ENCODE measurements at regions not wholly inside any gene's neighbourhood (a gene's known extent, or its start where the extent isn't known, plus 50 kb on each side); places are given as distances from the start of the nearest gene placed in this dataset.

DNA sequence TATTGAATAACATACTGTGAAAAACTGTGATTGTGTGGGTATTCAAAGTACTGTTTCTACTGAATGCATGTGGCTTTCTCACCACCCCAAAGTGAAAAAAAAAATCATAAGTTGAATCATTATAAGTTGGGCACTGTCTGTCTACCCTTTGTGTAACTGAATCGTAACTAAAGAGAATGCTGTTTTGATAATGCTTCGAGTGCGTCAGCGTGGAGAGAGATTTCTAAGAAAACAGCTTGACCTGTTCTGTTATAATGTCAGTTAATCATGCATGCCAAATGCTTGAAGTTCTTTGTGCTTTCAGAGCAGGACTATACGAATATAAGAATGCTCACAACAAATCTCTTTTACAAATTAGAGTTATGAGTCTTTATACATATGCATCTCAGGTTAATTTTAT is 148.8 kb upstream of the SGCD start:
- ATAC-seq (peak; percentile 77 to 81 (median 80)), DNase-seq (peak in 1 of 5 donors; percentile 20)
- H3K36me3 ChIP-seq = no peaks in the 10 kb centered on the region
- WGBS, 4 donors = 35 to 44% (median 36%) methylated on average over 5 of the region's 5 CpGs
- no peak for TF ChIP-seq POLR2A (IDR thresholded peaks at IDR 0.05)
- TF ChIP-seq, protein P1, sequence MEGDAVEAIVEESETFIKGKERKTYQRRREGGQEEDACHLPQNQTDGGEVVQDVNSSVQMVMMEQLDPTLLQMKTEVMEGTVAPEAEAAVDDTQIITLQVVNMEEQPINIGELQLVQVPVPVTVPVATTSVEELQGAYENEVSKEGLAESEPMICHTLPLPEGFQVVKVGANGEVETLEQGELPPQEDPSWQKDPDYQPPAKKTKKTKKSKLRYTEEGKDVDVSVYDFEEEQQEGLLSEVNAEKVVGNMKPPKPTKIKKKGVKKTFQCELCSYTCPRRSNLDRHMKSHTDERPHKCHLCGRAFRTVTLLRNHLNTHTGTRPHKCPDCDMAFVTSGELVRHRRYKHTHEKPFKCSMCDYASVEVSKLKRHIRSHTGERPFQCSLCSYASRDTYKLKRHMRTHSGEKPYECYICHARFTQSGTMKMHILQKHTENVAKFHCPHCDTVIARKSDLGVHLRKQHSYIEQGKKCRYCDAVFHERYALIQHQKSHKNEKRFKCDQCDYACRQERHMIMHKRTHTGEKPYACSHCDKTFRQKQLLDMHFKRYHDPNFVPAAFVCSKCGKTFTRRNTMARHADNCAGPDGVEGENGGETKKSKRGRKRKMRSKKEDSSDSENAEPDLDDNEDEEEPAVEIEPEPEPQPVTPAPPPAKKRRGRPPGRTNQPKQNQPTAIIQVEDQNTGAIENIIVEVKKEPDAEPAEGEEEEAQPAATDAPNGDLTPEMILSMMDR (IDR thresholded peaks at IDR 0.05) = no peak
- intact Hi-C loops (cut with DNase I) = loop anchor here in 1 of 10 donors (2.0 kb wide), 1 partner anchor 151 kb away; no protein-coding TSS in a partner anchor
- H3K9me3 ChIP-seq = peaks cover 0 to 18% (median 6%) of the 10 kb centered on the region in 12 donors
- H3K27me3 ChIP-seq = no peaks in the 10 kb centered on the region
- peak overlapping the region in 6 of 12 donors; percentile 53 to 69 (median 62) for H3K27ac ChIP-seq
- peaks cover 0 to 4% (median 0%) of the 10 kb centered on the region in 12 donors for H3K4me1 ChIP-seq
- H3K4me3 ChIP-seq = no peak overlapping the region

DNA sequence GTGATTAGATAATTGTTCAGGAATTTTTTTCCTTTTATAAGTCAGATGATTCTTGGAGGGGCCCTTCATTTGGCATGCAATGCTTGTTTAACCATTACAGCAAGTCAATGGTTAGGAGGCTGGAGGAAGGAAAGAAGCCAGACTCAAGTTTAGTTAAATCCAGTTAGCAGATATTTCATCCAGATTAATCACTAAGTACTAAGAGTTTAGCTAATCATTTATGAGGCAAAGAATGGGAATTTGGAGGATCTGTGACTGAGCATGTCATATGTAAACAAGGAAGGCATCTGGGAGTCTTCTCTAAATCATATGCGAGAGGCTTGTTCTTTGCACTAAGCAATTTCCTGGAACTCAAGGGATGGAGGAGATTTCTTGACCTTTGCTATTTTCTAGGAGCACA is 145.3 kb upstream of the SGCD start:
- H3K9me3 ChIP-seq = peaks cover 0 to 18% (median 6%) of the 10 kb centered on the region in 12 donors
- intact Hi-C loops (cut with DNase I) = no loop called here
- ATAC-seq (no peak), DNase-seq (no peak)
- H3K27me3 ChIP-seq = no peaks in the 10 kb centered on the region
- H3K4me3 ChIP-seq = no peak overlapping the region
- peaks cover 0 to 4% (median 0%) of the 10 kb centered on the region in 12 donors for H3K4me1 ChIP-seq
- H3K36me3 ChIP-seq = no peaks in the 10 kb centered on the region
- no peak overlapping the region for H3K27ac ChIP-seq
- WGBS, 4 donors = 84 to 96% (median 90%) methylated on average over 1 of the region's 1 CpG
- TF ChIP-seq POLR2A (IDR thresholded peaks at IDR 0.05) = no peak
- TF ChIP-seq, protein P1 (IDR thresholded peaks at IDR 0.05) = no peak

DNA sequence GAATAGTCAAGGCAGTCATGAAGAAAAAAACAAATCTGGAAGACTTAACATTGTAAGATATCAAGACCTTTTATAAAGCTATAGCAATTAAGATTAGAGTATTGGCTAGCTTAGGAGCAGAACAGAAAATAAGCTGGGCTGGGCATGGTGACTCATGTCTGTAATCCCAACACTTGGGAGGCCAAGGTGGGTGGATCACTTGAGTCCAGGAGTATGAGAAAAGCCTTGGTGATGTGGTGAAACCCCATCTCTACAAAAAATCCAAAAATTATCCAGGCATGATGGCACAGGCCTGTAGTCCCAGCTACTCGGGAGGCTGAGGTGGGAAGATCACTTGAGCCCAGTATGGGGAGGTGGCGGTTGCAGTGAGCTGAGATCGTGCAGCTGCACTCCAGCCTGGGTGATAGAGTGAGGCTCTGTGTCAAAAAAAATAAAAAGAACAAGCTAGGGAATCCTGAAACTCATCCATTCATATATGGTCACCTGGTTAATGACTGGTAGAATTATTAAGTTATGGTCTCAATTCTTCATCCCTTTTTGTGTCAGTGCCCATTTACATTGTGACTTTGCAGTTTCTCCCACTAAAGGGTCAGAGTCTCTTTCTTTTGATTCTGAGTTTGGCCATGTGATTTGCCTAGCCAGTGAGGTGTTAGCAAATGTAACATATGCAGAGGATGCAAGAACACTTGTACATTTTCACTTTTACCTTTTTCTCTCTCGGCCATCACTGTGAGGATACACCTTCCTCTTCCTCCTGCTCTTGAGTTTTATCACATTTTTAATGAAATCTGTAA is 144.6 kb upstream of the SGCD start:
- peaks cover 0 to 18% (median 6%) of the 10 kb centered on the region in 12 donors for H3K9me3 ChIP-seq
- H3K4me3 ChIP-seq = no peak overlapping the region
- intact Hi-C loops (cut with DNase I) = no loop called here
- H3K27ac ChIP-seq = no peak overlapping the region
- no peak for TF ChIP-seq POLR2A (IDR thresholded peaks at IDR 0.05)
- H3K36me3 ChIP-seq = no peaks in the 10 kb centered on the region
- DNase-seq (no peak), ATAC-seq (no peak)
- 73 to 81% (median 77%) methylated on average over 4 of the region's 4 CpGs for WGBS, 4 donors
- H3K27me3 ChIP-seq = no peaks in the 10 kb centered on the region
- H3K4me1 ChIP-seq = peaks cover 0 to 4% (median 0%) of the 10 kb centered on the region in 12 donors

DNA sequence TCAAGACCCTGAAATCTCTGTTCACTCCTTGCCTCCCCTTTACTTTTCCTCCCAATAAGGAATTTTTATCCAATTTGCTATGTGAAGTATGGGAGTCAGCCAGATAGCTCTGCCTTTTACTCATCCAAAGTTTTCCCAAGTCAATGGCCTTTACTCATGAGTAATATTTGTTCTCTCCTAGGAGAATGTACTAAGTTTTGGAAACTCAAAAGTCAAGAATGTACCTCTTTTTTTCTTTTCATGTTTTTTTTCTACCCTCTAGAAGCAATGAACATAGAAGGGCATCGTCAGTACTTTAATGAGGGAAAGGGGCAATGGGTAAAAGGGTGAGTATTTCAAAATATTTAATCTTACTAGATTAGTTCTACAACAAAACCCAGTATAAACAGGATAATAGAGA is 140.2 kb upstream of the SGCD start:
- peaks cover 0 to 7% (median 0%) of the 10 kb centered on the region in 12 donors for H3K9me3 ChIP-seq
- DNase-seq (no peak), ATAC-seq (peak in 1 of 4 donors; percentile 42)
- H3K4me1 ChIP-seq = peaks cover 0 to 8% (median 0%) of the 10 kb centered on the region in 12 donors
- H3K27ac ChIP-seq = no peak overlapping the region
- no peak overlapping the region for H3K4me3 ChIP-seq
- intact Hi-C loops (cut with DNase I) = no loop called here
- H3K27me3 ChIP-seq = no peaks in the 10 kb centered on the region
- 60 to 82% (median 67%) methylated on average over 1 of the region's 1 CpG for WGBS, 4 donors
- TF ChIP-seq POLR2A (IDR thresholded peaks at IDR 0.05) = no peak
- TF ChIP-seq, protein P1 (IDR thresholded peaks at IDR 0.05) = no peak
- no peaks in the 10 kb centered on the region for H3K36me3 ChIP-seq
